NCI-H82 (cell line): ENCODE measurements at regions not wholly inside any gene's neighbourhood (a gene's known extent, or its start where the extent isn't known, plus 50 kb on each side); places are given as distances from the start of the nearest gene placed in this dataset.
A peak's percentile ranks its signal among the peaks of the same experiment; 100 is the strongest.

Experiments used
- DNase-seq: peaks from one replicate; lab custom pipeline; 2025; lab: John Stamatoyannopoulos, UW

- no peak for DNase-seq
Observed at GRCh38 chr13:71977028-71977427, 110.0 kb upstream of the DACH1 start.

- DNase-seq = no peak
Observed at GRCh38 chr13:71967990-71968389, 101.0 kb upstream of the DACH1 start.

GRCh38 chr13:71964491-71965100, 97.6 kb upstream of the DACH1 start:
- DNase-seq = no peak

DNA sequence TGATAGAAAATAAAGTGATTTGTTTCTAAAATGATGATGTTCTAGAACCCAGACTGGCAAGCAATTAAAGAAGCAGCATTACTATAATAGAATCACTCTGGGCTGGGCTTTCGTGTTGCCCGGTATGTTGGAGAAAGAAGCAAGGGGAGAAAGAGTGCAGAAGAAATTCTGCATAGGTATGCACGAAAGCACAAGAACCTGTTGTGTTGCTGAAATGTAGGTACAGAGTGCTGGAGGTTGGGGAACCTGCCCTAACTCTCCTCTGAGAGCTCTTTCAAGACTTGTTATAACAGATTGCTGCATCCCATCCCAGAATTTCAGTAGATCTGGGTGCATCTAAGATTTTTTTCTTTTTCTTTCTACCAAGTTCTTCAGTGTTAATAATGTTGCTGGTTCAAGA, 95.7 kb upstream of the DACH1 start:
- DNase-seq = no peak

DNA sequence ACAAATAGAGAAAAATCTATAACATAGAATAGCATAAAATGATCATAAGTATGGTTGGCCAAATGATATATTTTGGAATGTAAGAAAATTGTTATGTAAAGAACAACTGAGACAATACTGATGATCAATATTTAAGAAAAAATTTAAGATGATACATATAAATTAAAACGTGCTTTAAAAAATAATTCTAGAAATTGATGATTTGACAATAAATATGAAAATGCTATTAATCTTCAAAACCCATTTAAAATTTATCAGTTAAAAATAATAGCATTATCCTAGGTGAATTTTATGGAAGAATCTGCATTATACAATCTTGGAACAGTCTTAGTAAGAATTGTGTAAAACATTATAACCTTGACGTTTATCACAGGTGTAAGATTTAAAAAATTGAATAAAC, 95.1 kb upstream of the DACH1 start:
- no peak for DNase-seq

DNA sequence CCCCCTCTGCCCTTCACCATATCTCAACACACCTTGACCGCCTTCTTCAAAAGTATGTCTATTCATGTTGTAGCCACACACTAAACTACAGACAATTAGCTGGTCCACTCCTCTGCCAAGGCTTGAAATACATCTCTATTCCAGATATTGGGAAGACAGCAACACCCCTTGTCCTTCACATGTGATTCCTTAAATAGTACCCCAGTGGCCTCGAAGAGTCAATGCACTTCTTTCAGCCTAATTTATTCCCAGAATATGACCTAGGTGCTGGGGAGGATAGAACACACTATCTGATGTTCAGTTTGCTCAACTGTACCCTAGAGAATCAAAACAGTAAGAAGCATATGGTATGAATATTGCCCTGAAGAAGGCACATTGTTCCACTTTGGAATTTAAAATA, 82.4 kb upstream of the DACH1 start:
- DNase-seq = no peak

DNA sequence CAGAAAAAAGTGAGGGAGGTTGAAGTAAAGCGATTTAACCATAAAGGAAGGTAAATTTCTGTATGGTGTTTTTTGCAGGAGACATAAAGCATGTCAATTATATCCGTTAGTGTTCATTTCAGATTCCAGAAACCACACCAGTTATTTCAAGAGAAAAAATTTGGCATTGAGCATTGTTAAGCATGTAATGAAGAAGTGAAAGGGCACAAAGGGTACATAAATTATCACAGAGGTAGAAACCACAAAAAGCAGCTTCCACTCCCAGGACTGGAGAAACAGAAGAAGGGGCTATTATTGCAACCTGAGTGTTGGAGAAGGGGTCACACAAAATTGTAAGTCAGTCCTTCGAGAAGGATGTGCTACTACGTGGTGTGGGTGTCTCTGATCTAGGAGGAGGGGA, 72.2 kb upstream of the DACH1 start:
- no peak for DNase-seq

DNA sequence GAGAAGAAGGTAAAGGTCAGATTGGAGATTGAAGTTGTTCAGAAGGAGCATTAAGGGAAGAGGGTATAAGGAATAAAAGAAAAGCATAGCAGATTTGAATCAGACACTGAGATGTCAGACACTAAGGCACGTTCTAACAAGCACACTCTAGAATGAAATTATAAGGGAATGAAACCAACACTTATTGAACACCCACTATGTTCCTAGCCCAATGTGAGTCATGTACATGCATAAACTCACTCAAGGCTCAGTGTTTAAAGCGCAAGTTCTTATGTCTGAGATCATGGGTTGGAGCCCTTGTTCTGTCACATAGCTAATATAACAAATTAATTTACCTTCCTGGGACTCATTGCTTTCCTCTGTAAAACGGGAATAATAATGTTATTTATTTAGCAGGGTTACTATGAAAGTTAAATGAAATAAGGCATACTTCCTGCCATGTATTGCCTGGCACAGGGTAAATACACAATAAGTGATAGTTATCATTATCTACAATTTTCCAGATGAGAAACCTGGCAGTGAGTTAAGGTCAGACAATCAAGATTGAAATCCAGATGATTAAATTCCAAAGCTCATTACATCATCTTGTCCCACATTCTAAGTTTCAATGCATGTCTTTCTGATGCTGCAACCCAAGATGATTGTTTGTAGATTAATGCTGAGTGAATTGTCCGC, 68.3 kb upstream of the DACH1 start:
- DNase-seq = no peak

DNA sequence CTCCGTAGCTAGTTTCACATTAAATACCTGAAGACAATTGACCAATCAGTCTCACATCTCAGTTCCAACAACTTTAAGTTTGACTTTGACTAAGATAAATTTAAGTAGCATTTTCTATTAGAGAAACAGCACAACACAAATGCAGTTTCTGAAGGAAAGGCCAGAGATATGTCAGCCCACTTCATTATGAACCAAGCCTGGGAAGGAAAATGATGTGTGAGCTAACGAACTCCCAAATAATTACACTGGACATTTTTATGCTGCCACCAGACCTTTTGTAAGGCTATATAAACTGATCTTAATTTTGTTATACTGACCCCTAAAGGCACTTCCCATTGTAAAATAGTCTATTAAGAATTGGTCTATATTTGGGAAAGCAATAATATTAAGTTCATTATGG, 57.9 kb upstream of the DACH1 start:
- DNase-seq = peak; percentile 56

DNA sequence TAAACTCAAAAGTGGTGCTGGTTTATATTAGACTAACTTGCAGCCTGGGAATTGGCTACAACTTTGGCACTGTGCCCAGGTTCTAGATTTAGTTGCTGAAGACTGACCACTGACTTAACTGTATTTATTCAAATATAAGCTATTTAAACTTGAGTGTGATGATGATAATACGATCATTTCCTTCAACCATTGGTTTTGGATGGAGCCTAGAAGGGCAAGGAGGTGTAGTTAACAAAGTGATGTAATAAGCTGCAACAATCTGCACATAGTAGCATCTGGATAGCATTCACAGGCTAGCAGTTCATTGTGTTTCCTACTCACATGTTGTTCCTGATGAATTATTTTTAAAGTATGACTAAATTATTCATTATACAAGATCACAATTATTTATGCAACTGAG, 55.2 kb upstream of the DACH1 start:
- DNase-seq = peak; percentile 31
